PC-9 (cell line): ENCODE measurements at regions not wholly inside any gene's neighbourhood (a gene's known extent, or its start where the extent isn't known, plus 50 kb on each side); places are given as distances from the start of the nearest gene placed in this dataset.

Experiments used
- BruUV-seq: library from RNA; stranded (reverse); fragments of 400-500 nt; replicated peaks from 2 replicates; lab custom pipeline; 2021; lab: Mats Ljungman, UMichigan
- CTCF ChIA-PET: fragments of 300-600 bp; sonication (Branson Sonifier 250); formaldehyde crosslinking; loops from one replicate; lab custom pipeline; 2022; ENCODE audit warnings: antibody characterized with exemption; lab: Charles Lee
- POLR2A ChIA-PET: fragments of 300-600 bp; sonication (Branson Sonifier 250); formaldehyde crosslinking; loops from one replicate; lab custom pipeline; 2022; ENCODE audit warnings: antibody characterized with exemption; ENCODE audit not compliant: unreplicated experiment; lab: Charles Lee
- DNase-seq, 2 experiments: peaks; one replicate each; pipeline versions ENCODE4 v3.0.0 to v3.0.0-alpha.2; 2015 to 2022; ENCODE audit warnings: mixed read lengths in 1 of 2
- H2AFZ ChIP-seq: fragments of 200-600 bp; sonication (generic); 2 replicates; pipeline ENCODE4 v1.8.1; 2017; ENCODE audit warnings: antibody characterized with exemption
- H3F3A ChIP-seq: fragments of 200-600 bp; sonication (generic); 2 replicates; pipeline ENCODE4 v1.8.1; 2017; ENCODE audit warnings: antibody characterized with exemption, mild to moderate bottlenecking, low read depth; ENCODE audit not compliant: insufficient read depth
- H3K27ac ChIP-seq: fragments of 200-600 bp; sonication (generic); 2 replicates; pipeline ENCODE4 v1.6.1; 2016; ENCODE audit warnings: mixed run types
- H3K27me3 ChIP-seq: fragments of 200-600 bp; sonication (generic); 2 replicates; pipeline ENCODE4 v1.6.1; 2016; ENCODE audit warnings: low read depth, mixed run types; ENCODE audit not compliant: insufficient read depth
- H3K36me3 ChIP-seq: fragments of 200-600 bp; sonication (generic); 2 replicates; pipeline ENCODE4 v1.6.1; 2016; ENCODE audit warnings: low read depth, mixed run types
- H3K4me1 ChIP-seq: fragments of 200-600 bp; sonication (generic); replicated peaks from 2 replicates; pipeline ENCODE4 v1.6.1; 2016; ENCODE audit warnings: mixed run types; ENCODE audit not compliant: insufficient read depth
- H3K4me2 ChIP-seq: fragments of 200-600 bp; sonication (generic); 2 replicates; pipeline ENCODE4 v1.6.1; 2017; ENCODE audit warnings: mixed run types
- H3K4me3 ChIP-seq: fragments of 200-600 bp; sonication (generic); 2 replicates; pipeline ENCODE4 v1.6.1; 2016; ENCODE audit warnings: mixed run types
- H3K79me2 ChIP-seq: fragments of 200-600 bp; sonication (generic); 2 replicates; pipeline ENCODE4 v1.6.1; 2017; ENCODE audit warnings: low read depth, mixed run types
- H3K9me2 ChIP-seq: fragments of 200-600 bp; sonication (generic); 2 replicates; pipeline ENCODE4 v1.8.1; 2017; ENCODE audit warnings: mild to moderate bottlenecking; ENCODE audit not compliant: insufficient read depth
- H3K9me3 ChIP-seq: fragments of 200-600 bp; sonication (generic); 2 replicates; pipeline ENCODE4 v1.8.1; 2016; ENCODE audit warnings: low read depth; ENCODE audit not compliant: insufficient read depth
- H4K20me1 ChIP-seq: fragments of 200-600 bp; sonication (generic); 2 replicates; pipeline ENCODE4 v1.8.1; 2017; ENCODE audit not compliant: insufficient read depth
- CTCF ChIP-seq: fragments of 200-600 bp; sonication (generic); conservative IDR thresholded peaks from 2 replicates; pipeline ENCODE4 v1.6.1; 2017; ENCODE audit warnings: mixed run types, antibody characterized with exemption, mild to moderate bottlenecking, moderate library complexity
- EZH2 ChIP-seq: fragments of 200-600 bp; sonication (generic); IDR thresholded peaks from 2 replicates; pipeline ENCODE4 v1.8.0; 2017; ENCODE audit warnings: antibody characterized with exemption, low read depth
- intact Hi-C: fragments of 100-400 bp; cut with micrococcal nuclease; formaldehyde crosslinking; loops from one replicate; pipeline ENCODE4 v1.10.0; 2022; ENCODE audit not compliant: unreplicated experiment

- no peak overlapping the region for H3K27ac ChIP-seq
- H3K9me2 ChIP-seq = no peaks in the 10 kb centered on the region
- no peaks in the 10 kb centered on the region for H4K20me1 ChIP-seq
- no peaks in the 10 kb centered on the region for H3K79me2 ChIP-seq
- TF ChIP-seq EZH2 (no peak), CTCF (no peak)
- no peak for DNase-seq
- no peaks in the 10 kb centered on the region for H3K4me1 ChIP-seq
- ChIA-PET POLR2A (no interaction called here), CTCF (no interaction called here)
- no peaks in the 10 kb centered on the region for H3K36me3 ChIP-seq
- BruUV-seq = no TSS peak
- no peaks in the 10 kb centered on the region for H3K9me3 ChIP-seq
- H3K4me3 ChIP-seq = no peak overlapping the region
- H3K27me3 ChIP-seq = no peaks in the 10 kb centered on the region
- no peak overlapping the region for H2AFZ ChIP-seq
- H3K4me2 ChIP-seq = no peak overlapping the region
- intact Hi-C loops = no loop called here
- no peaks in the 10 kb centered on the region for H3F3A ChIP-seq
Observed at GRCh38 chr12:47504775-47505446, 200.9 kb downstream of the RPAP3 start.

GRCh38 chr12:47493801-47494200 is 212.0 kb downstream of the RPAP3 start:
- no peak overlapping the region for H3K27ac ChIP-seq
- TF ChIP-seq CTCF (no peak), EZH2 (no peak)
- H2AFZ ChIP-seq = no peak overlapping the region
- no peaks in the 10 kb centered on the region for H3K79me2 ChIP-seq
- no peaks in the 10 kb centered on the region for H3K4me1 ChIP-seq
- BruUV-seq = no TSS peak
- ChIA-PET CTCF (no interaction called here), POLR2A (no interaction called here)
- H3F3A ChIP-seq = no peaks in the 10 kb centered on the region
- H3K27me3 ChIP-seq = peaks cover 3% of the 10 kb centered on the region; the same call in 1 of the 2 replicates
- no peaks in the 10 kb centered on the region for H4K20me1 ChIP-seq
- intact Hi-C loops = no loop called here
- no peak overlapping the region for H3K4me2 ChIP-seq
- no peak overlapping the region for H3K4me3 ChIP-seq
- H3K9me3 ChIP-seq = peaks cover 8% of the 10 kb centered on the region; the same call in 1 of the 2 replicates
- no peak for DNase-seq
- H3K9me2 ChIP-seq = no peaks in the 10 kb centered on the region
- H3K36me3 ChIP-seq = no peaks in the 10 kb centered on the region

- no peak overlapping the region for H3K27ac ChIP-seq
- no peaks in the 10 kb centered on the region for H4K20me1 ChIP-seq
- H3K4me2 ChIP-seq = no peak overlapping the region
- CTCF ChIA-PET = no interaction called here
- TF ChIP-seq EZH2 (no peak), CTCF (no peak)
- no TSS peak for BruUV-seq
- peaks cover 3% of the 10 kb centered on the region; the same call in 1 of the 2 replicates for H3K27me3 ChIP-seq
- no peaks in the 10 kb centered on the region for H3K36me3 ChIP-seq
- H3K79me2 ChIP-seq = no peaks in the 10 kb centered on the region
- intact Hi-C loops = no loop called here
- DNase-seq = no peak
- H3K9me2 ChIP-seq = no peaks in the 10 kb centered on the region
- no peaks in the 10 kb centered on the region for H3F3A ChIP-seq
- no peaks in the 10 kb centered on the region for H3K4me1 ChIP-seq
- no peak overlapping the region for H2AFZ ChIP-seq
- H3K9me3 ChIP-seq = peaks cover 11% of the 10 kb centered on the region; the same call in 1 of the 2 replicates
- POLR2A ChIA-PET = no interaction called here
- no peak overlapping the region for H3K4me3 ChIP-seq
Observed at GRCh38 chr12:47491516-47492305, 214.1 kb downstream of the RPAP3 start.
